GM21576 (cell line): ENCODE measurements at regions not wholly inside any gene's neighbourhood (a gene's known extent, or its start where the extent isn't known, plus 50 kb on each side); places are given as distances from the start of the nearest gene placed in this dataset.

Source experiments
- ATAC-seq: cut with Tn5 transposase; IDR thresholded peaks from one replicate; pipeline ENCODE4 v1.9.1; 2021; ENCODE audit warnings: mild to moderate bottlenecking, moderate library complexity; ENCODE audit not compliant: unreplicated experiment

DNA sequence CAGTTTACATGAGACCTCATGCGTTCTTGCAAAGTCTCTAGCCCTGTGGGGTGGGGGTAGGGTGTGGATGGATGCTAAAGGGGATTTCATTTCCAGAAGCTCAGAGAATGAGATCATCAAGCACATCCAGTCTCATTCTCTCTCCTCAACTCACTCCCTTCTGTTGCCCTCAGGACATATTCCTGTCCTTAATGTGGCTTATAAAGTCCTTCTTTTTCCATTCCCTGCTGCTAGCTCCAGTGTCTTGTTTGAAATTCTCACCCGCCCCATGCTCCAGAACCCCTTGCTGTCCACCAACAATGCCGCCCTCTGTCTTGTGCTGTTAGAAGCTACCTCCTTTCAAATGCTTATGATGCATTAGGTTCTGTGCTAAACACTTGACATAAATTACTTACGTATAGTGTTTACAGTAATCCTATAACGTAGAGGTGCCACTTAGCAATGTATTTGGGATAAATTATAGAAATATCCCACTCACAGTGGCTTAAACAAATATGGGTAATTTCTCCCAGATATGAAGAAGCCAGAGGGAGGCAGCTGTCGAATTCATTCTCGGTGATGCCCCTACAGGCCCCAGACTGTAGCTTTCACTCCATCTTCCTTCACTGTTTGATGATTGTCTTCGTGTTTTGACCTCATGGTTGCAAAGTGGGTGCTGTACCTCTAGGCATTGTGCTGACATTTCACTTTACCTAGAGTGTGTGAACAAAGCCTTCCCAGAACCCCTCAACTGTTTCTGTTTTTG lies 273.1 kb upstream of the TBL1XR1 start:
- ATAC-seq = no peak

- no peak for ATAC-seq
Observed at GRCh38 chr3:177471733-177472480, 274.6 kb upstream of the TBL1XR1 start.

DNA sequence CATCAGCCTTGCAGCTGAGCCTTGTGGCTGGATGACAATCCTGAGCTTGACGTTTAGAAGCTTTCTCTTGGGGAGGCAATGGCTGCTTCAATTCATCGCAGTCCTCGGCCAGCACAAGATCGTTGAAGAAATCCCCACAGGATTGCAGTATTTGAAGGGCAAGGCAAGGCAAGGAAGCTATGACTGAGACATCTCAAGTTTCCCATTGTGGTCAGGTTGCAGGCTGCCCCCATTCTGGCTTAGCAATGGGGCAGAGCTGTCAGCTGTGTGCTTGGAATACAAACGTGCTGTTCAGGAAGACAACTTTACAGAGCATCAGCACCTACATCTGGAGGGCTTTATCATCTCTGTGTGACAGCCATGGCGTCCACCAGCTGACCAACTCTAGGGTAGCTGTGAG lies 275.9 kb upstream of the TBL1XR1 start:
- no peak for ATAC-seq

DNA sequence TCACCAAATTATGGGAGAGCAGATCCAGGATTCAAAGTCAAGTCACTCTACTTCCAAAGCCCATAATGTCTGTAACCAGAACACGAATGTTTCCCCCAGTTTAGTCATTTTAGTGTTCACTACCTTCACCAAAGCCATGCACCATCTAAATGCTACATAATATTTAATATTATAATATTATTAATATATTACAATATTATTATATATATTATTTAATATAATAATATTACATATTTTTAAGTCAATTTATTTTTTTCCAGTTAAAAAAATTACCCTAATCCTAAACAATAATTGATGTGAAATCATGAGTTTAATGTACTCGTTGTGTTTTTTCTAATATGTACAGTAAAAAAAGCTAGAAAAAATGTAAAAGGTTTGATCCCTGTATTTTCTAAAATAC lies 276.6 kb upstream of the TBL1XR1 start:
- ATAC-seq = no peak

- ATAC-seq = no peak
Observed at GRCh38 chr3:177474652-177475355, 277.5 kb upstream of the TBL1XR1 start.

DNA sequence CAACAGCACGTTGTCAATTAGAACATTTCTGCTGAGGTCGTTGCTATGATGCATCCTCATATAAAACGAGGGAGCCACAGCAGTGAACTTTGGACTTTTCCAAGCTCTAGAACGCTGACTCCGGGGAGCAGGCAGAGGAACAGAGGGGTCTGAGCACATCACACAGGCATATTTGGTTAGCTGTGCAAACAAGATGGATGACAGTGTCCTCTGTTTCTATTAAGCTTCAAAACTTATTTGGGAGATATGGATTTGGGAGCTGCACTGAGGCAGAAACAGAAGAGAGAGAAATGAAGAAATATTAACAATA lies 278.0 kb upstream of the TBL1XR1 start:
- ATAC-seq = no peak

DNA sequence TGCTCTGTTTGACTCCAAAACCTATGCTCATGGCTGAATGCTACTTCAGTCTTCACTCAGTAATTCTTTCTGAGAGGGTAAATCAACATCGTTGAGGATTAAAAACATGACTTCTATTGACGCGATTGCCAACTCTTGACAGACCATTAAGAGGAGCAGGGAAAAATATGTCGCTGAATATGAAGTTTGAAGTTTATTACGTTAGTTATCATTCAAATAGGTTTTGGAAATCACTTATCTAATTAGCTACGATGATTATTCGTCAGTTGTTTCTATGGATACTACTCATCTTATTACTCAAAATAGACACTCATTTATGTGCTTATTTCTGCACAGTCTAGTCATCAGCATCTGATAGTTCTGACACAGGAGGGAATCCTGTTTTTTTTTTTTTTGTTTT lies 279.2 kb upstream of the TBL1XR1 start:
- no peak for ATAC-seq

GRCh38 chr3:177476921-177477435 lies 279.7 kb upstream of the TBL1XR1 start:
- no peak for ATAC-seq

GRCh38 chr3:177478170-177478867 lies 281.0 kb upstream of the TBL1XR1 start:
- ATAC-seq = no peak

GRCh38 chr3:177479630-177480029 lies 282.3 kb upstream of the TBL1XR1 start:
- ATAC-seq = no peak

- no peak for ATAC-seq
Observed at GRCh38 chr3:177481329-177481728, 284.0 kb upstream of the TBL1XR1 start.

GRCh38 chr3:177482048-177482691 lies 284.9 kb upstream of the TBL1XR1 start:
- no peak for ATAC-seq

GRCh38 chr3:177483182-177483967 lies 286.1 kb upstream of the TBL1XR1 start:
- no peak for ATAC-seq

DNA sequence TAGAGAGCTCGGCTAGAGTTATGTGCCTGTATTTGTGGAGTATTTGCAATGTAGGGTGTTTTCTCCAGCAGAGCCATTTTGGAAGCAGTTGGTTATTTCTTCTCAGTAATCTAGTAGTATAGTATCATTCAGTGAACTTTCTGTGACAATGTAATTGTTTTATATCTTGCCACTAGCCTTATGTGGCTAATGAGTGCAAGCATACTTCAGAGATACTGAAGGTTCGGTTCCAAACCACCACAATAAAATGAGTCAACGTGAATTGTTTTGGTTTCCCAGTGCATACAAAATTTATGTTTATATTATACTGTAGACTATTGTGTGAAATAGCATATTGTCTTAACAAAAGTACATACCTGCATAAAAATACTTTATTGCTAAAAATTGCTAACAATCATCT lies 286.9 kb upstream of the TBL1XR1 start:
- ATAC-seq = no peak

DNA sequence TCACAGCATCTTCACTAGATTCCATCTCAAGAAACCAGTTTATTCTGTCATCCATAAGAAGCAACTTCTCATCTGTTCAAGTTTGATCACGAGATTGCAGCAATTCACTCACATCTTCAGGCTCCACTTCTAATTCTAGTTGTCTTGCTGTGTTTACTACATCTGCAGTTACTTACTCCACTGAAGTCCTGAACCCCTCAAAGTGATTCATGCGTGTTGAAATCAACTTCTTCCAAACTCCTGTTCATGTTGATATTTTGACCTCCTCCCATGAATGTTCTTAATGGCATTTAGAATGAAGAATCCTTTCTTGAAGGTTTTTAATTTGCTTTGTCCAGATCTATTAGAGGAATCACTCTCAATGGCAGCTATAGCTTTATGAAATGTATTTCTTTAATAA lies 287.6 kb upstream of the TBL1XR1 start:
- ATAC-seq = no peak

- ATAC-seq = no peak
Observed at GRCh38 chr3:177487635-177488186, 290.4 kb upstream of the TBL1XR1 start.

- no peak for ATAC-seq
Observed at GRCh38 chr3:177488740-177489139, 291.5 kb upstream of the TBL1XR1 start.

GRCh38 chr3:177490626-177491025 lies 293.3 kb upstream of the TBL1XR1 start:
- ATAC-seq = no peak

- ATAC-seq = no peak
Observed at GRCh38 chr3:177491296-177492032, 294.2 kb upstream of the TBL1XR1 start.
